H1 (cell line): ENCODE measurements at regions not wholly inside any gene's neighbourhood (a gene's known extent, or its start where the extent isn't known, plus 50 kb on each side); places are given as distances from the start of the nearest gene placed in this dataset.

Source experiments
- ATF3 ChIP-seq: IDR thresholded peaks from 2 replicates; pipeline ENCODE4 v1.6.1; 2011; ENCODE audit warnings: low read depth, mild to moderate bottlenecking, low read length; ENCODE audit not compliant: insufficient read depth
- CTCF ChIP-seq, 3 experiments: IDR thresholded peaks; 1 replicate in 2 of 3; 2 replicates in 1 of 3; pipeline versions ENCODE4 v1.5.1 to v1.6.1; 2011; ENCODE audit warnings: low read length in 3 of 3, mild to moderate bottlenecking in 3 of 3, inconsistent platforms in 2 of 3, low read depth in 1 of 3, moderate library complexity in 1 of 3; ENCODE audit not compliant: insufficient read depth in 1 of 3; ENCODE audit errors: control extremely low read depth in 1 of 3
- EZH2 ChIP-seq: fragments of 200-600 bp; sonication (generic); IDR thresholded peaks from 2 replicates; pipeline ENCODE4 v1.7.1; 2012; ENCODE audit warnings: low read depth, mild to moderate bottlenecking, moderate library complexity, low read length, inconsistent platforms; ENCODE audit not compliant: severe bottlenecking
- JUN ChIP-seq: IDR thresholded peaks from 2 replicates; pipeline ENCODE4 v1.6.1; 2011; ENCODE audit warnings: low read depth, mild to moderate bottlenecking, improper control_type of control experiment, low read length
- KDM1A ChIP-seq: fragments of 200-600, 300-600 bp; sonication (generic); IDR thresholded peaks from 2 replicates; pipeline ENCODE4 v1.7.1; 2016; ENCODE audit warnings: mild to moderate bottlenecking, low read length, borderline replicate concordance
- MAX ChIP-seq: IDR thresholded peaks from 2 replicates; pipeline ENCODE4 v1.6.1; 2012; ENCODE audit warnings: inconsistent platforms
- RFX5 ChIP-seq: IDR thresholded peaks from 2 replicates; pipeline ENCODE4 v1.6.1; 2011; ENCODE audit warnings: low read depth, low read length, improper control_type of control experiment, borderline replicate concordance
- SRF ChIP-seq: IDR thresholded peaks from 2 replicates; pipeline ENCODE4 v1.6.1; 2011; ENCODE audit warnings: mild to moderate bottlenecking, low read depth, low read length, moderate library complexity
- TAF1 ChIP-seq: IDR thresholded peaks from 2 replicates; pipeline ENCODE4 v1.6.1; 2011; ENCODE audit warnings: mild to moderate bottlenecking, low read depth, low read length
- TEAD4 ChIP-seq: IDR thresholded peaks from 2 replicates; pipeline ENCODE4 v1.6.1; 2012; ENCODE audit warnings: low read depth, low read length, inconsistent platforms, mixed read lengths
- YY1 ChIP-seq: IDR thresholded peaks from 2 replicates; pipeline ENCODE4 v1.6.1; 2011; ENCODE audit warnings: low read depth, mild to moderate bottlenecking, low read length

- TF ChIP-seq CTCF (IDR thresholded peaks at IDR 0.05; ENCODE audit: control extremely low read depth in 1 of 3, insufficient read depth in 1 of 3, low read depth in 1 of 3, low read length in 3 of 3) (no peak), KDM1A (no peak), EZH2 (no peak), SRF (no peak), RFX5 (no peak), JUN (no peak), TAF1 (no peak), MAX (no peak), TEAD4 (no peak), ATF3 (no peak), YY1 (no peak)
Measured at GRCh38 chr4:178080312-178080711, 638.1 kb upstream of the AGA start.
